Natural killer cell (primary cell): ENCODE measurements at regions not wholly inside any gene's neighbourhood (a gene's known extent, or its start where the extent isn't known, plus 50 kb on each side); places are given as distances from the start of the nearest gene placed in this dataset.

Source experiments
- ATAC-seq, 3 donors: fragments of 150-1000 bp in 2 of 3; fragments of 200-7000 bp in 1 of 3; cut with Tn5 transposase; 1 replicate in 1 of 3; 2 replicates in 2 of 3; pipeline ENCODE4 v1.10.0; 2021; ENCODE audit warnings: mild to moderate bottlenecking in 2 of 3, moderate library complexity in 2 of 3
- DNase-seq, 2 donors: peaks; one replicate each; pipeline versions ENCODE4 v3.0.0 to v3.0.0-alpha.2; 2013 to 2021; ENCODE audit warnings: mixed read lengths in 1 of 2
- H3K27ac ChIP-seq: one replicate; pipeline ENCODE4 v1.5.1; 2013; ENCODE audit warnings: mild to moderate bottlenecking, low read length
- H3K27me3 ChIP-seq: one replicate; pipeline ENCODE4 v1.6.1; 2013; ENCODE audit warnings: low read length; ENCODE audit not compliant: control insufficient read depth, insufficient read depth
- H3K36me3 ChIP-seq: one replicate; pipeline ENCODE4 v1.6.1; 2013; ENCODE audit warnings: low read length; ENCODE audit not compliant: control insufficient read depth, insufficient read depth
- H3K4me1 ChIP-seq: one replicate; pipeline ENCODE4 v1.6.1; 2013; ENCODE audit warnings: low read length; ENCODE audit not compliant: control insufficient read depth, insufficient read depth
- H3K4me3 ChIP-seq: one replicate; pipeline ENCODE4 v1.5.1; 2013; ENCODE audit warnings: low read length
- H3K9me3 ChIP-seq: one replicate; pipeline ENCODE4 v1.6.1; 2013; ENCODE audit warnings: low read length; ENCODE audit not compliant: control insufficient read depth, insufficient read depth
- H3K27ac Mint-ChIP-seq, 2 donors: one replicate each; pipeline ENCODE4 v1.8.0; 2022; ENCODE audit warnings: mild to moderate bottlenecking in 2 of 2, mixed read lengths in 2 of 2, moderate library complexity in 1 of 2
- H3K27me3 Mint-ChIP-seq, 2 donors: one replicate each; pipeline ENCODE4 v1.8.0; 2022; ENCODE audit warnings: low read depth in 2 of 2, mixed read lengths in 2 of 2
- H3K36me3 Mint-ChIP-seq: one replicate; pipeline ENCODE4 v1.8.0; 2022; ENCODE audit warnings: mixed read lengths
- H3K4me1 Mint-ChIP-seq, 2 donors: one replicate each; pipeline ENCODE4 v1.8.0; 2022; ENCODE audit warnings: mixed read lengths in 2 of 2
- H3K4me3 Mint-ChIP-seq: one replicate; pipeline ENCODE4 v1.8.0; 2022; ENCODE audit warnings: mild to moderate bottlenecking, moderate library complexity, mixed read lengths
- H3K9me3 Mint-ChIP-seq, 2 donors: one replicate each; pipeline ENCODE4 v1.8.0; 2022; ENCODE audit warnings: mixed read lengths in 2 of 2
- WGBS: methylation state at CpG from one replicate; pipeline ENCODE4 v1.1.7; 2013; ENCODE audit warnings: missing lambda C conversion rate; ENCODE audit not compliant: insufficient coverage; 5-methylcytosine and 5-hydroxymethylcytosine counted together
- intact Hi-C: fragments of 100-400 bp; cut with micrococcal nuclease; formaldehyde crosslinking; loops from one replicate; pipeline ENCODE4 v1.14.2; 2022
- TF ChIP-seq, protein P1 (sequence below): fragments of 200-600 bp; IDR thresholded peaks from one replicate; pipeline ENCODE4 v1.8.0; 2022; ENCODE audit warnings: antibody characterized with exemption

GRCh38 chr13:52949044-52949443, 79.6 kb upstream of the OLFM4 start:
- Mint-ChIP-seq H3K36me3 (no peaks in the 10 kb centered on the region), H3K4me3 (no peak overlapping the region), H3K27ac (no peak overlapping the region), H3K4me1 (no peaks in the 10 kb centered on the region), H3K9me3 (peaks cover 0 to 2% of the 10 kb centered on the region in 2 donors), H3K27me3 (peaks cover 9 to 13% of the 10 kb centered on the region in 2 donors)
- Histone ChIP-seq H3K36me3 (no peaks in the 10 kb centered on the region), H3K9me3 (no peaks in the 10 kb centered on the region), H3K4me1 (no peaks in the 10 kb centered on the region), H3K27ac (no peak overlapping the region), H3K27me3 (no peaks in the 10 kb centered on the region), H3K4me3 (no peak overlapping the region)
- no peak for DNase-seq
- WGBS, result 78% methylated on average over 1 of the region's 1 CpG
- no peak for ATAC-seq
- intact Hi-C loops, result no loop called here
- TF ChIP-seq, protein P1, sequence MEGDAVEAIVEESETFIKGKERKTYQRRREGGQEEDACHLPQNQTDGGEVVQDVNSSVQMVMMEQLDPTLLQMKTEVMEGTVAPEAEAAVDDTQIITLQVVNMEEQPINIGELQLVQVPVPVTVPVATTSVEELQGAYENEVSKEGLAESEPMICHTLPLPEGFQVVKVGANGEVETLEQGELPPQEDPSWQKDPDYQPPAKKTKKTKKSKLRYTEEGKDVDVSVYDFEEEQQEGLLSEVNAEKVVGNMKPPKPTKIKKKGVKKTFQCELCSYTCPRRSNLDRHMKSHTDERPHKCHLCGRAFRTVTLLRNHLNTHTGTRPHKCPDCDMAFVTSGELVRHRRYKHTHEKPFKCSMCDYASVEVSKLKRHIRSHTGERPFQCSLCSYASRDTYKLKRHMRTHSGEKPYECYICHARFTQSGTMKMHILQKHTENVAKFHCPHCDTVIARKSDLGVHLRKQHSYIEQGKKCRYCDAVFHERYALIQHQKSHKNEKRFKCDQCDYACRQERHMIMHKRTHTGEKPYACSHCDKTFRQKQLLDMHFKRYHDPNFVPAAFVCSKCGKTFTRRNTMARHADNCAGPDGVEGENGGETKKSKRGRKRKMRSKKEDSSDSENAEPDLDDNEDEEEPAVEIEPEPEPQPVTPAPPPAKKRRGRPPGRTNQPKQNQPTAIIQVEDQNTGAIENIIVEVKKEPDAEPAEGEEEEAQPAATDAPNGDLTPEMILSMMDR, result no peak

DNA sequence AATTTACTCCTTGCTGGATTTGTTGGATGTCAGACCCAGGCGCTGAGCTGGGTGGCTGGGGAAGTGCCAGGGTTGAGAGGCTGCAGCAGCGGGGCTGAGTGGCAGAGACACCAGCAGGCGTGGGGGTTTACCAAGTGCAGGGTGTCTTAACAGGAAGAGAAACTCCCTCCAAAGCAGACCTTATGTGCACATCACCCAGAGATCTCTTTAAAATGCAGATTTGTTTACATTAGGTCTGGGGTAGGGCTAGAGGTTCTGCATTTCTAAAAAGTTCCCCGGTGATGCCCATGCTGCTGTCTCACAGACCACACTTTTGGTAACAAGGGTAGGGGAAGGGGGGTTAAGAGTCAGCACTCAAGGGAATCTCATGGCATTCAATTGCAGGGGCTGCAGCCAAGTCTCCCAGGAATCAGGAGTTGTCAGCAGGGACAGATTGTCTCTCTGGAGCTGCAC, 80.7 kb upstream of the OLFM4 start:
- WGBS, result 74% methylated on average over 4 of the region's 4 CpGs
- Histone ChIP-seq H3K27me3 (no peaks in the 10 kb centered on the region), H3K4me1 (no peaks in the 10 kb centered on the region), H3K36me3 (no peaks in the 10 kb centered on the region), H3K9me3 (no peaks in the 10 kb centered on the region), H3K27ac (no peak overlapping the region), H3K4me3 (no peak overlapping the region)
- Mint-ChIP-seq H3K9me3 (peaks cover 0 to 2% of the 10 kb centered on the region in 2 donors), H3K4me1 (no peaks in the 10 kb centered on the region), H3K27me3 (peaks cover 9 to 15% of the 10 kb centered on the region in 2 donors), H3K4me3 (no peak overlapping the region), H3K27ac (no peak overlapping the region), H3K36me3 (no peaks in the 10 kb centered on the region)
- ATAC-seq, result peak in 1 of 3 donors; percentile 27
- intact Hi-C loops, result no loop called here
- TF ChIP-seq, protein P1, result no peak
- DNase-seq, result no peak

- H3K9me3 Mint-ChIP-seq, result peaks cover 0 to 2% of the 10 kb centered on the region in 2 donors
- no peak overlapping the region for H3K27ac Mint-ChIP-seq
- Histone ChIP-seq H3K9me3 (no peaks in the 10 kb centered on the region), H3K36me3 (no peaks in the 10 kb centered on the region), H3K27me3 (no peaks in the 10 kb centered on the region), H3K4me3 (no peak overlapping the region), H3K27ac (no peak overlapping the region), H3K4me1 (no peaks in the 10 kb centered on the region)
- H3K4me1 Mint-ChIP-seq, result no peaks in the 10 kb centered on the region
- no peak for DNase-seq
- intact Hi-C loops, result no loop called here
- ATAC-seq, result peak in 1 of 3 donors; percentile 62
- no peak overlapping the region for H3K4me3 Mint-ChIP-seq
- H3K36me3 Mint-ChIP-seq, result no peaks in the 10 kb centered on the region
- TF ChIP-seq, protein P1, result no peak
- WGBS, result 93% methylated on average over 3 of the region's 3 CpGs
- peaks cover 9 to 16% of the 10 kb centered on the region in 2 donors for H3K27me3 Mint-ChIP-seq
Observed at GRCh38 chr13:52945348-52945747, 83.3 kb upstream of the OLFM4 start.

DNA sequence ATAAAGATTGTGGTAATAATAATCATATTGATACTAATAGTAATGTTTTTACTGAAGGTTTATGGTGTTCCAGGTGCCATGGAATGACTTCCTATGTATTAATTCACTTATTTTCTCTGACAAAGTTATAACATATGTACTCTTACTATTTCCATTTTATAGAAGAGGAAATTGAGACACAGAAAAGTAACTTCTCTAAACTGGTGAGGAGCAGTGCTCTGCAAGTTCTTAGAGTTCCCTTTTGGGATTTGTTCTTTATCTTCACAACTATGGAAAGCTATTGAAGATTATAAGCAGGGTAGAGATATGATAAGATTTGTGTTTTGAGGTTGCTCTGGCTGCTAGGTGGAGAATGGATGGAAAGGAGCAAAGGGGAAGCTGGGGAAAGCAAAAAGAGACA, 83.9 kb upstream of the OLFM4 start:
- no peak overlapping the region for H3K27ac ChIP-seq
- DNase-seq, result no peak
- H3K4me1 Mint-ChIP-seq, result no peaks in the 10 kb centered on the region
- intact Hi-C loops, result no loop called here
- peaks cover 0 to 2% of the 10 kb centered on the region in 2 donors for H3K9me3 Mint-ChIP-seq
- H3K27me3 Mint-ChIP-seq, result peaks cover 9 to 18% of the 10 kb centered on the region in 2 donors
- H3K27me3 ChIP-seq, result no peaks in the 10 kb centered on the region
- no peaks in the 10 kb centered on the region for H3K9me3 ChIP-seq
- no peaks in the 10 kb centered on the region for H3K36me3 ChIP-seq
- no peaks in the 10 kb centered on the region for H3K4me1 ChIP-seq
- H3K36me3 Mint-ChIP-seq, result no peaks in the 10 kb centered on the region
- TF ChIP-seq, protein P1, result no peak
- no peak overlapping the region for H3K4me3 Mint-ChIP-seq
- no peak overlapping the region for H3K27ac Mint-ChIP-seq
- no peak overlapping the region for H3K4me3 ChIP-seq
- ATAC-seq, result no peak
